Prostate gland (tissue), 2 donors: ENCODE measurements at regions not wholly inside any gene's neighbourhood (a gene's known extent, or its start where the extent isn't known, plus 50 kb on each side); places are given as distances from the start of the nearest gene placed in this dataset.

Experiments used
- DNase-seq: peaks from one replicate; pipeline ENCODE4 v3.0.0-alpha.2; 2019; ENCODE audit warnings: low spot score
- H3K27ac ChIP-seq, 2 donors: fragments of 200-600 bp; sonication (generic); 2 replicates each; pipeline ENCODE4 v1.5.1; 2017 to 2019
- H3K27me3 ChIP-seq: fragments of 200-600 bp; sonication (generic); replicated peaks from 2 replicates; pipeline ENCODE4 v1.5.1; 2019; ENCODE audit not compliant: insufficient read depth
- H3K36me3 ChIP-seq, 2 donors: fragments of 200-600 bp; sonication (generic); 1 replicate in 1 of 2; 2 replicates in 1 of 2; pipeline versions ENCODE4 v1.5.1 to v1.8.1; 2017 to 2019
- H3K4me1 ChIP-seq: fragments of 200-600 bp; sonication (generic); replicated peaks from 2 replicates; pipeline ENCODE4 v1.5.1; 2019
- H3K4me3 ChIP-seq, 2 donors: fragments of 200-600 bp; sonication (generic); 2 replicates each; pipeline ENCODE4 v1.5.1; 2017 to 2019
- H3K9me3 ChIP-seq: fragments of 200-600 bp; sonication (generic); 2 replicates; pipeline ENCODE4 v1.5.1; 2017
- CTCF ChIP-seq, 4 experiments: fragments of 200-600 bp in 2 of 4; fragments of 450-650 bp in 2 of 4; sonication (generic) in 2 of 4; IDR thresholded peaks; 1 replicate in 3 of 4; 2 replicates in 1 of 4; pipeline ENCODE4 v1.5.1; 2016 to 2019; ENCODE audit warnings: antibody characterized with exemption in 4 of 4, mild to moderate bottlenecking in 2 of 4, moderate library complexity in 2 of 4
- POLR2A ChIP-seq: fragments of 450-650 bp; IDR thresholded peaks from one replicate; pipeline ENCODE4 v1.6.1; 2016; ENCODE audit warnings: antibody characterized with exemption, mild to moderate bottlenecking
- POLR2AphosphoS5 ChIP-seq: sonication (generic); formaldehyde crosslinking; IDR thresholded peaks from one replicate; pipeline ENCODE4 v1.6.1; 2017; ENCODE audit warnings: antibody characterized with exemption
- WGBS: methylation state at CpG from one replicate; pipeline ENCODE4 v1.1.5; 2018; 5-methylcytosine and 5-hydroxymethylcytosine counted together
- intact Hi-C: fragments of 100-400 bp; cut with DNase I; formaldehyde crosslinking; loops from one replicate; pipeline ENCODE4 v1.14.2; 2022

- no peak for DNase-seq
- no peak overlapping the region for H3K4me3 ChIP-seq
- no peaks in the 10 kb centered on the region for H3K9me3 ChIP-seq
- TF ChIP-seq CTCF (IDR thresholded peaks at IDR 0.05) (no peak), POLR2A (no peak), POLR2AphosphoS5 (no peak)
- no peak overlapping the region for H3K27ac ChIP-seq
- no peaks in the 10 kb centered on the region for H3K36me3 ChIP-seq
- intact Hi-C loops = no loop called here
- no peaks in the 10 kb centered on the region for H3K4me1 ChIP-seq
- H3K27me3 ChIP-seq = no peaks in the 10 kb centered on the region
- 70% methylated on average over 2 of the region's 2 CpGs for WGBS
Observed at GRCh38 chr13:109627649-109628048, 158.7 kb downstream of the IRS2 start.

- TF ChIP-seq CTCF (IDR thresholded peaks at IDR 0.05) (no peak), POLR2A (no peak), POLR2AphosphoS5 (no peak)
- WGBS = 71% methylated on average over 8 of the region's 8 CpGs
- DNase-seq = no peak
- intact Hi-C loops = no loop called here
- H3K4me1 ChIP-seq = no peaks in the 10 kb centered on the region
- H3K27me3 ChIP-seq = no peaks in the 10 kb centered on the region
- H3K27ac ChIP-seq = no peak overlapping the region
- no peak overlapping the region for H3K4me3 ChIP-seq
- no peaks in the 10 kb centered on the region for H3K9me3 ChIP-seq
- H3K36me3 ChIP-seq = no peaks in the 10 kb centered on the region
Observed at GRCh38 chr13:109626386-109627171, 159.8 kb downstream of the IRS2 start.

GRCh38 chr13:109625156-109625555 lies 161.2 kb downstream of the IRS2 start:
- TF ChIP-seq POLR2AphosphoS5 = no peak
- whole genome bisulfite sequencing = 100% methylated on average over 1 of the region's 1 CpG
- Histone ChIP-seq H3K27ac (no peak overlapping the region), H3K9me3 (no peaks in the 10 kb centered on the region), H3K4me3 (no peak overlapping the region), H3K4me1 (no peaks in the 10 kb centered on the region), H3K36me3 (no peaks in the 10 kb centered on the region), H3K27me3 (no peaks in the 10 kb centered on the region)
- intact Hi-C loops = no loop called here
- DNase-seq = no peak

- intact Hi-C loops = no loop called here
- TF ChIP-seq POLR2A = no peak
- TF ChIP-seq POLR2AphosphoS5 = no peak
- TF ChIP-seq CTCF (IDR thresholded peaks at IDR 0.05) = no peak
- H3K36me3 ChIP-seq = no peaks in the 10 kb centered on the region
- WGBS = 90% methylated on average over 4 of the region's 4 CpGs
- H3K27ac ChIP-seq = no peak overlapping the region
- no peak for DNase-seq
- no peaks in the 10 kb centered on the region for H3K9me3 ChIP-seq
- no peak overlapping the region for H3K4me3 ChIP-seq
- H3K4me1 ChIP-seq = no peaks in the 10 kb centered on the region
- no peaks in the 10 kb centered on the region for H3K27me3 ChIP-seq
Observed at GRCh38 chr13:109622006-109622405, 164.4 kb downstream of the IRS2 start.

GRCh38 chr13:109615721-109616420 lies 170.5 kb downstream of the IRS2 start:
- Histone ChIP-seq H3K4me3 (no peak overlapping the region), H3K27ac (no peak overlapping the region), H3K27me3 (no peaks in the 10 kb centered on the region), H3K36me3 (no peaks in the 10 kb centered on the region), H3K4me1 (no peaks in the 10 kb centered on the region), H3K9me3 (no peaks in the 10 kb centered on the region)
- TF ChIP-seq CTCF (IDR thresholded peaks at IDR 0.05) = no peak
- no peak for TF ChIP-seq POLR2A
- WGBS = 82% methylated on average over 8 of the region's 8 CpGs
- no peak for DNase-seq
- intact Hi-C loops = no loop called here
